ENCODE measurements at regions not wholly inside any gene's neighbourhood (a gene's known extent, or its start where the extent isn't known, plus 50 kb on each side); places are given as distances from the start of the nearest gene placed in this dataset.
A peak's percentile ranks its signal among the peaks of the same experiment; 100 is the strongest.

DNA sequence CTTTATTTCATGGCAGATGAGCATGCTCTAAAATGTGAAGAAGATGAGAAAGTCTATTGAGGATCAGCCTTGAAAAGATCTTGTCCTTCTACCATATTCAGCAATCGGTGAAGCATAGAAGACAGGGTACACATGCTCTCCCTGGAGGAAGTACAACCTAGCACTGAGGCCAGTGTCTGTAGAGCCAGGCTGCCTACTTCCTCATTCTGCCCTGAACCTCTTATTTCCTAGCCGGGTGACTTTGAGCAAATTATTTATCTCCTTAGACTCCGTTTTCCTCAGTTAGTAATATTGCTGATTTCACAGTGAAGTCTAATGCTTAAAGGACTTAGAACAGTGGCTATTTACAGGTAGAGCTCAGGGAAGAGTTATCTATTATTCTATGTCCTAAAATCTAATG, 58.4 kb downstream of the TMEM100 start:
- TF ChIP-seq POLR2AphosphoS5 (IDR thresholded peaks at IDR 0.05; ENCODE audit: low read depth, low read length) (no peak), POLR2A (IDR thresholded peaks at IDR 0.05; ENCODE audit: low read depth, low read length) (no peak), POU2F2 (IDR thresholded peaks at IDR 0.05; ENCODE audit: low read depth, low read length) (no peak), TAF1 (IDR thresholded peaks at IDR 0.05; ENCODE audit: low read depth, low read length) (no peak), PAX5 (IDR thresholded peaks at IDR 0.05; ENCODE audit: insufficient read depth, low read length, severe bottlenecking) (no peak), SPI1 (IDR thresholded peaks at IDR 0.05; ENCODE audit: low read depth, low read length) (peak; percentile 64)

All from GM12891 (cell line).